H9 (cell line): ENCODE measurements at regions not wholly inside any gene's neighbourhood (a gene's known extent, or its start where the extent isn't known, plus 50 kb on each side); places are given as distances from the start of the nearest gene placed in this dataset.
"Not testable (repeated sequence)": the region's sequence is repeated elsewhere in the genome, so short reads cannot be mapped to it uniquely, and the experiment has no call there.

Experiments used
- DNase-seq: peaks from one replicate; pipeline ENCODE4 v3.0.0-alpha.2; 2017
- H2AFZ ChIP-seq: one replicate; pipeline ENCODE4 v1.6.1; 2013; ENCODE audit warnings: mild to moderate bottlenecking, low read length, control low read depth, moderate library complexity
- H2AK5ac ChIP-seq: 2 replicates; pipeline ENCODE4 v1.6.1; 2013; ENCODE audit warnings: low read length, control low read depth, mixed read lengths; ENCODE audit not compliant: insufficient read length
- H2BK120ac ChIP-seq: one replicate; pipeline ENCODE4 v1.6.1; 2013; ENCODE audit warnings: low read depth, mild to moderate bottlenecking, low read length, control low read depth, inconsistent platforms; ENCODE audit not compliant: poor library complexity, severe bottlenecking
- H2BK12ac ChIP-seq: 2 replicates; pipeline ENCODE4 v1.6.1; 2013; ENCODE audit warnings: low read length, control low read depth, mixed read lengths, low read depth; ENCODE audit not compliant: insufficient read length
- H2BK15ac ChIP-seq: 2 replicates; pipeline ENCODE4 v1.6.1; 2013; ENCODE audit warnings: low read depth, low read length, control low read depth
- H2BK20ac ChIP-seq: one replicate; pipeline ENCODE4 v1.6.1; 2013; ENCODE audit warnings: low read depth, mild to moderate bottlenecking, low read length, control low read depth, inconsistent platforms; ENCODE audit not compliant: poor library complexity, severe bottlenecking
- H2BK5ac ChIP-seq: 2 replicates; pipeline ENCODE4 v1.6.1; 2013; ENCODE audit warnings: low read length, control low read depth, mixed read lengths; ENCODE audit not compliant: insufficient read length
- H3K14ac ChIP-seq: 2 replicates; pipeline ENCODE4 v1.6.1; 2013; ENCODE audit warnings: low read length, control low read depth; ENCODE audit not compliant: insufficient read depth
- H3K18ac ChIP-seq: 2 replicates; pipeline ENCODE4 v1.6.1; 2013; ENCODE audit warnings: low read depth, mild to moderate bottlenecking, mixed read lengths, low read length, control low read depth; ENCODE audit not compliant: insufficient read length
- H3K23ac ChIP-seq: 2 replicates; pipeline ENCODE4 v1.6.1; 2013; ENCODE audit warnings: low read length, control low read depth, mixed read lengths, low read depth; ENCODE audit not compliant: insufficient read length
- H3K23me2 ChIP-seq: 2 replicates; pipeline ENCODE4 v1.6.1; 2013; ENCODE audit warnings: low read depth, mild to moderate bottlenecking, mixed read lengths, low read length, control low read depth; ENCODE audit not compliant: insufficient read length, poor library complexity, severe bottlenecking
- H3K27ac ChIP-seq: 2 replicates; pipeline ENCODE4 v1.5.1; 2013; ENCODE audit warnings: low read length, control low read depth, mixed read lengths, low read depth; ENCODE audit not compliant: insufficient read length
- H3K27me3 ChIP-seq: 2 replicates; pipeline ENCODE4 v1.6.1; 2013; ENCODE audit warnings: low read length, control low read depth, inconsistent platforms; ENCODE audit not compliant: insufficient read depth
- H3K4ac ChIP-seq: 2 replicates; pipeline ENCODE4 v1.6.1; 2013; ENCODE audit warnings: low read depth, mild to moderate bottlenecking, control low read depth, inconsistent platforms, low read length, moderate library complexity
- H3K4me1 ChIP-seq: 2 replicates; pipeline ENCODE4 v1.6.1; 2013; ENCODE audit warnings: low read length, control low read depth, inconsistent platforms; ENCODE audit not compliant: insufficient read depth
- H3K4me2 ChIP-seq: 2 replicates; pipeline ENCODE4 v1.6.1; 2013; ENCODE audit warnings: low read length, control low read depth, mixed read lengths; ENCODE audit not compliant: insufficient read length, insufficient read depth
- H3K56ac ChIP-seq: 2 replicates; pipeline ENCODE4 v1.6.1; 2013; ENCODE audit warnings: low read depth, mild to moderate bottlenecking, mixed read lengths, low read length, control low read depth; ENCODE audit not compliant: insufficient read length
- H3K79me1 ChIP-seq: 2 replicates; pipeline ENCODE4 v1.6.1; 2013; ENCODE audit warnings: low read depth, mild to moderate bottlenecking, moderate library complexity, low read length, control low read depth, inconsistent platforms; ENCODE audit not compliant: insufficient read depth, poor library complexity, severe bottlenecking
- H3K79me2 ChIP-seq: 2 replicates; pipeline ENCODE4 v1.6.1; 2013; ENCODE audit warnings: low read length, control low read depth, inconsistent platforms; ENCODE audit not compliant: insufficient read depth
- H3K9ac ChIP-seq: 2 replicates; pipeline ENCODE4 v1.6.1; 2013; ENCODE audit warnings: low read length, control low read depth, mixed read lengths; ENCODE audit not compliant: insufficient read length; ENCODE audit errors: extremely low read depth
- H3K9me3 ChIP-seq: one replicate; pipeline ENCODE4 v1.6.1; 2013; ENCODE audit warnings: low read depth, low read length, inconsistent platforms; ENCODE audit not compliant: control insufficient read depth
- H3T11ph ChIP-seq: one replicate; pipeline ENCODE4 v1.6.1; 2013; ENCODE audit warnings: mild to moderate bottlenecking, low read length, control low read depth, inconsistent platforms
- H4K20me1 ChIP-seq: one replicate; pipeline ENCODE4 v1.6.1; 2013; ENCODE audit not compliant: control insufficient read depth, insufficient read length, insufficient read depth
- H4K5ac ChIP-seq: 2 replicates; pipeline ENCODE4 v1.6.1; 2013; ENCODE audit warnings: low read depth, mild to moderate bottlenecking, mixed read lengths, low read length, control low read depth; ENCODE audit not compliant: insufficient read length
- H4K8ac ChIP-seq: replicated peaks from 2 replicates; pipeline ENCODE4 v1.6.1; 2013; ENCODE audit warnings: low read length, control low read depth, mixed read lengths, low read depth; ENCODE audit not compliant: insufficient read length
- H4K91ac ChIP-seq: 2 replicates; pipeline ENCODE4 v1.6.1; 2013; ENCODE audit warnings: low read depth, mild to moderate bottlenecking, moderate library complexity, mixed read lengths, low read length, control low read depth; ENCODE audit not compliant: insufficient read length
- H3K27ac Mint-ChIP-seq, 3 experiments: 2 replicates in 2 of 3; 3 replicates in 1 of 3; pipeline ENCODE4 v1.8.0; 2020 to 2021; ENCODE audit warnings: mixed read lengths in 3 of 3, mild to moderate bottlenecking in 1 of 3, moderate library complexity in 1 of 3
- H3K27me3 Mint-ChIP-seq: 2 replicates; pipeline ENCODE4 v1.8.0; 2021; ENCODE audit warnings: low read depth, mild to moderate bottlenecking, moderate library complexity, mixed read lengths
- H3K36me3 Mint-ChIP-seq, 3 experiments: 2 replicates in 2 of 3; 3 replicates in 1 of 3; pipeline ENCODE4 v1.8.0; 2020 to 2021; ENCODE audit warnings: low read depth in 3 of 3, mixed read lengths in 3 of 3; ENCODE audit not compliant: insufficient read depth in 1 of 3
- H3K4me1 Mint-ChIP-seq, 2 experiments: 2 replicates each; pipeline ENCODE4 v1.8.0; 2020; ENCODE audit warnings: mixed read lengths in 2 of 2
- H3K4me3 Mint-ChIP-seq, 2 experiments: 2 replicates in 1 of 2; 3 replicates in 1 of 2; pipeline ENCODE4 v1.8.0; 2020 to 2021; ENCODE audit warnings: mild to moderate bottlenecking in 2 of 2, mixed read lengths in 2 of 2, moderate library complexity in 1 of 2
- H3K9me3 Mint-ChIP-seq, 2 experiments: 2 replicates in 1 of 2; 3 replicates in 1 of 2; pipeline ENCODE4 v1.8.0; 2020; ENCODE audit warnings: mild to moderate bottlenecking in 2 of 2, mixed read lengths in 2 of 2, moderate library complexity in 1 of 2
- WGBS: extraction: QIAGEN DNeasy Blood & Tissue Kit; methylation state at CpG from one replicate; pipeline ENCODE4 v1.1.7; 2013; ENCODE audit warnings: missing lambda C conversion rate, low lambda C conversion rate, mixed read lengths; ENCODE audit not compliant: insufficient read length; ENCODE audit errors: extremely low coverage; 5-methylcytosine and 5-hydroxymethylcytosine counted together

- H2AK5ac ChIP-seq, H2BK15ac ChIP-seq, H3K14ac ChIP-seq, H2BK5ac ChIP-seq, H3K4me3 Mint-ChIP-seq, H3K27ac ChIP-seq, H3K9ac ChIP-seq, H4K20me1 ChIP-seq, H4K91ac ChIP-seq, H3K4me1 ChIP-seq, H4K5ac ChIP-seq, H2BK120ac ChIP-seq, H3K23me2 ChIP-seq, H3K79me1 ChIP-seq, H3T11ph ChIP-seq, H3K79me2 ChIP-seq, H3K23ac ChIP-seq, H3K4me1 Mint-ChIP-seq, H2BK20ac ChIP-seq, H4K8ac ChIP-seq, H3K4ac ChIP-seq, H3K56ac ChIP-seq, H2BK12ac ChIP-seq, H2AFZ ChIP-seq, H3K18ac ChIP-seq, H3K4me2 ChIP-seq, H3K27ac Mint-ChIP-seq: not testable (repeated sequence)
- peaks cover 27 to 52% (median 31%) of the 10 kb centered on the region in 3 experiments for H3K36me3 Mint-ChIP-seq
- peak; percentile 36 for DNase-seq
- WGBS: no CpG with 5 or more reads among the region's 13 CpGs
- peaks cover 89% of the 10 kb centered on the region for H3K27me3 Mint-ChIP-seq
- H3K9me3 Mint-ChIP-seq: peaks cover 79 to 88% of the 10 kb centered on the region in 2 experiments
- Histone ChIP-seq H3K27me3 (peaks cover 10% of the 10 kb centered on the region; the same call in 1 of the 2 replicates), H3K9me3 (peaks cover 18% of the 10 kb centered on the region)
Measured at GRCh38 chr9:40873753-40874295, 254.7 kb downstream of the FOXD4L6 start.

DNA sequence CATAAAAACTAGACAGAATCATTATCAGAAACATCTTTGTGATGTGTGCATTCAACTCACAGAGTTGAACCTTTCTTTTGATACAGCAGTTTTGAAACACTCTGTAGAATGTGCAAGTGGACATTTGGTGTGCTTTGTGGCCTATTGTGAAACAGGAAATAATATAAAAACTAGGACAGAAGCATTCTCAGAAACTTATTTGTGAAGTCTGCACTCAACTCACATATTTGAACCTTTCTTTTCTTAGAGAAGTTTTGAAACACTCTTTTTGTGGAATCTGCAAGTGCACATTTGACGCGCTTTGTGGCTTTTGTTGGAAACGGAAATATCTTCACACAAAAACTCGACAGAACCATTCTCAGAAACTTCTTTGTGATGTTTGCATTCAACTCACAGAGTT, 260.0 kb downstream of the FOXD4L6 start:
- H2AFZ ChIP-seq, H3K56ac ChIP-seq, H3K23me2 ChIP-seq, H2BK20ac ChIP-seq, H3K79me1 ChIP-seq, H4K91ac ChIP-seq, H4K8ac ChIP-seq, H3K4me1 ChIP-seq, H3K4me3 Mint-ChIP-seq, H3K27ac ChIP-seq, H3T11ph ChIP-seq, H2BK15ac ChIP-seq, H2AK5ac ChIP-seq, H4K5ac ChIP-seq, H2BK12ac ChIP-seq, H2BK120ac ChIP-seq, DNase-seq, H3K27ac Mint-ChIP-seq, H3K4ac ChIP-seq, H3K14ac ChIP-seq, H3K23ac ChIP-seq, H4K20me1 ChIP-seq, H3K9ac ChIP-seq, H2BK5ac ChIP-seq, H3K18ac ChIP-seq, H3K4me1 Mint-ChIP-seq, H3K79me2 ChIP-seq, H3K4me2 ChIP-seq: not testable (repeated sequence)
- Mint-ChIP-seq H3K9me3 (peaks cover 63% of the 10 kb centered on the region in 2 experiments), H3K36me3 (peaks cover 28 to 48% (median 30%) of the 10 kb centered on the region in 3 experiments), H3K27me3 (peaks cover 61% of the 10 kb centered on the region)
- peaks cover 16% of the 10 kb centered on the region for H3K9me3 ChIP-seq
- WGBS: no CpG with 5 or more reads among the region's 4 CpGs
- peaks cover 10% of the 10 kb centered on the region; the same call in 1 of the 2 replicates for H3K27me3 ChIP-seq
